ENCODE measurements at regions not wholly inside any gene's neighbourhood (a gene's known extent, or its start where the extent isn't known, plus 50 kb on each side); places are given as distances from the start of the nearest gene placed in this dataset.

- Histone ChIP-seq H3K27ac (ENCODE audit: low read length) (no peak overlapping the region), H3K36me3 (ENCODE audit: control insufficient read depth, insufficient read depth, low read length) (no peaks in the 10 kb centered on the region), H3K4me1 (ENCODE audit: control insufficient read depth, insufficient read depth, low read length) (peaks cover 13% of the 10 kb centered on the region), H3K9me3 (ENCODE audit: control insufficient read depth, insufficient read depth, low read depth, low read length) (no peaks in the 10 kb centered on the region), H3K27me3 (ENCODE audit: control insufficient read depth, insufficient read depth, low read length) (no peaks in the 10 kb centered on the region), H3K4me3 (ENCODE audit: low read depth in 2 of 2, low read length in 2 of 2) (no peak overlapping the region)
- ChIA-PET CTCF (interaction anchor here (0.6 to 1.4 kb wide), 4 partner anchors 12 to 383 kb away, joined by 3 to 5 read pairs (median 4); no protein-coding TSS in a partner anchor), POLR2A (interaction anchor here (0.7 kb wide), 1 partner anchor 15 kb away, joined by 7 read pairs; no protein-coding TSS in a partner anchor)
- TF ChIP-seq TCF7L2 (IDR thresholded peaks at IDR 0.05; ENCODE audit: low read depth, low read length) (no peak), CTCF (IDR thresholded peaks at IDR 0.05) (no peak; the same call in 1 of the 2 replicates), POLR2AphosphoS5 (IDR thresholded peaks at IDR 0.05; ENCODE audit: low read depth, low read length) (no peak), REST (IDR thresholded peaks at IDR 0.05; ENCODE audit: insufficient read depth in 1 of 2, low read depth in 2 of 2, low read length in 1 of 2) (no peak)
- no peak for DNase-seq (ENCODE audit: low read depth, low spot score)
- peak; percentile 74 for ATAC-seq
- BruUV-seq (replicated peaks), result no TSS peak
- intact Hi-C loops (cut with micrococcal nuclease; ENCODE audit: unreplicated experiment) (no loop called here), in situ Hi-C loops (cut with HindIII; ENCODE audit: low pct_unique_long_range_greater_than_20kb, low sequenced_read_pairs) (no loop called here)
Observed at GRCh38 chr12:32036477-32037263, 70.0 kb upstream of the BICD1 start.

DNA sequence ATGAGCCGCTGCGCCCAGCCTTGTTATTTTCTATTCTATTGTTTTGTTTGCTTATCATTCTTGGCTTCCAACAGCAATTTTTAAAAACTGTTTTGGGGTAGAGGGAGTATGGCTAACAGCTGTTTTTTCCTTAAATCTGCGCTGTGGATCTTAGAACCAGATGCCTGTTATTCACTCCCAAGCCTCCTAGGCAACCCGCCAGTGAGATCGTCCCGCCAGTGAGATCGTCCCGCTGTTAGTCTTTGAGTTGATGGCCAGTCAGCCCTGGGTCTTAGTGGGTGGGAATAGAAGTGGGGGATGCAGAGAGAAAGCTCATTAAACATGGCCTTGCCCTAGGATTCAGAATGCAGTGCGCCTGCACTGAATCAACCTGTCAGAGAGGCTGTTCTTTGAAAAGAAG is 67.3 kb upstream of the BICD1 start:
- intact Hi-C loops (cut with micrococcal nuclease; ENCODE audit: unreplicated experiment) (no loop called here), in situ Hi-C loops (cut with HindIII; ENCODE audit: low pct_unique_long_range_greater_than_20kb, low sequenced_read_pairs) (no loop called here)
- CTCF ChIA-PET, result interaction anchor here (0.7 kb wide), 1 partner anchor 386 kb away, joined by 3 read pairs; no protein-coding TSS in a partner anchor
- no TSS peak for BruUV-seq (replicated peaks)
- Histone ChIP-seq H3K4me3 (ENCODE audit: low read depth in 2 of 2, low read length in 2 of 2) (no peak overlapping the region), H3K27me3 (ENCODE audit: control insufficient read depth, insufficient read depth, low read length) (no peaks in the 10 kb centered on the region), H3K4me1 (ENCODE audit: control insufficient read depth, insufficient read depth, low read length) (0 out of 2 replicates have a peak, but pooled peaks cover 3% of the 10 kb centered on the region), H3K27ac (ENCODE audit: low read length) (no peak overlapping the region), H3K9me3 (ENCODE audit: control insufficient read depth, insufficient read depth, low read depth, low read length) (peaks cover 13% of the 10 kb centered on the region; the same call in 1 of the 2 replicates), H3K36me3 (ENCODE audit: control insufficient read depth, insufficient read depth, low read length) (no peaks in the 10 kb centered on the region)
- POLR2A ChIA-PET, result interaction anchor here (0.6 kb wide), 1 partner anchor 630 kb away, joined by 11 read pairs; no protein-coding TSS in a partner anchor
- TF ChIP-seq TCF7L2 (IDR thresholded peaks at IDR 0.05; ENCODE audit: low read depth, low read length) (no peak), REST (IDR thresholded peaks at IDR 0.05; ENCODE audit: insufficient read depth in 1 of 2, low read depth in 2 of 2, low read length in 1 of 2) (no peak), POLR2AphosphoS5 (IDR thresholded peaks at IDR 0.05; ENCODE audit: low read depth, low read length) (no peak), CTCF (IDR thresholded peaks at IDR 0.05) (no peak), SIN3A (IDR thresholded peaks at IDR 0.05; ENCODE audit: borderline replicate concordance, insufficient read depth, low read depth, low read length) (no peak)
- ATAC-seq, result no peak
- no peak for DNase-seq (ENCODE audit: low read depth, low spot score)
